B cell (primary cell): ENCODE measurements at regions not wholly inside any gene's neighbourhood (a gene's known extent, or its start where the extent isn't known, plus 50 kb on each side); places are given as distances from the start of the nearest gene placed in this dataset.

Experiments used
- ATAC-seq: fragments of 200-7000 bp; cut with Tn5 transposase; one replicate; pipeline ENCODE4 v1.10.0; 2021; ENCODE audit warnings: low read depth, mild to moderate bottlenecking, moderate number of reproducible peaks, moderate library complexity
- CTCF ChIA-PET: fragments of 350-600 bp; sonication (Branson Sonifier 250); formaldehyde crosslinking; loops from one replicate; lab custom pipeline; 2021; ENCODE audit warnings: antibody characterized with exemption, inconsistent platforms; lab: Charles Lee
- POLR2A ChIA-PET: fragments of 350-600 bp; sonication (Branson Sonifier 250); formaldehyde crosslinking; loops from one replicate; lab custom pipeline; 2021; ENCODE audit warnings: antibody characterized with exemption; lab: Charles Lee
- DNase-seq: peaks from one replicate; pipeline ENCODE4 v3.0.0; 2013
- H2AFZ ChIP-seq: 2 replicates; pipeline ENCODE4 v1.6.1; 2012; ENCODE audit warnings: mild to moderate bottlenecking, low read depth, low read length; ENCODE audit not compliant: insufficient read depth, poor library complexity, severe bottlenecking
- H3K27ac ChIP-seq, 2 donors: 1 replicate in 1 of 2; 2 replicates in 1 of 2; pipeline ENCODE4 v1.5.1; 2012 to 2013; ENCODE audit warnings: low read length in 2 of 2, mild to moderate bottlenecking in 2 of 2, moderate library complexity in 1 of 2
- H3K27me3 ChIP-seq, 4 experiments: fragments of 200-600 bp in 1 of 4; sonication (generic) in 1 of 4; replicated peaks in 1 of 4; 1 replicate in 2 of 4; 2 replicates in 2 of 4; pipeline versions ENCODE4 v1.6.1 to v1.7.0; 2013 to 2016; ENCODE audit warnings: low read length in 3 of 4, mild to moderate bottlenecking in 2 of 4, mixed read lengths in 1 of 4, moderate library complexity in 1 of 4; ENCODE audit not compliant: insufficient read depth in 4 of 4, control insufficient read depth in 3 of 4; ENCODE audit errors: control extremely low read depth in 1 of 4
- H3K36me3 ChIP-seq, 2 experiments: replicated peaks in 1 of 2; 1 replicate in 1 of 2; 2 replicates in 1 of 2; pipeline versions ENCODE4 v1.6.1 to v1.7.1; 2013; ENCODE audit warnings: low read length in 1 of 2; ENCODE audit not compliant: insufficient read depth in 2 of 2, control insufficient read depth in 1 of 2; ENCODE audit errors: control extremely low read depth in 1 of 2, extremely low read depth in 1 of 2
- H3K4me1 ChIP-seq, 2 donors: fragments of 200-600 bp in 1 of 2; sonication (generic) in 1 of 2; 1 replicate in 1 of 2; 2 replicates in 1 of 2; pipeline versions ENCODE4 v1.5.1 to v1.6.1; 2013 to 2017; ENCODE audit warnings: low read length in 2 of 2; ENCODE audit not compliant: control insufficient read depth in 2 of 2, insufficient read depth in 2 of 2
- H3K4me2 ChIP-seq: replicated peaks from 2 replicates; pipeline ENCODE3; 2012; ENCODE audit warnings: mild to moderate bottlenecking, low read depth, low read length; ENCODE audit not compliant: poor library complexity, severe bottlenecking
- H3K4me3 ChIP-seq, 5 experiments: fragments of 200-600 bp in 1 of 5; sonication (generic) in 1 of 5; 1 replicate in 3 of 5; 2 replicates in 2 of 5; pipeline versions ENCODE4 v1.5.1 to v1.7.0; 2011 to 2016; ENCODE audit warnings: low read length in 4 of 5, mild to moderate bottlenecking in 4 of 5, low read depth in 2 of 5, control low read depth in 1 of 5, moderate library complexity in 1 of 5; ENCODE audit not compliant: insufficient read depth in 1 of 5; ENCODE audit errors: control extremely low read depth in 1 of 5, extremely low read depth in 1 of 5
- H3K79me2 ChIP-seq: fragments of 200-600 bp; sonication (generic); one replicate; pipeline ENCODE4 v1.6.0; 2016; ENCODE audit warnings: low read length; ENCODE audit not compliant: control insufficient read depth, insufficient read depth
- H3K9ac ChIP-seq: fragments of 200-600 bp; sonication (generic); 2 replicates; pipeline ENCODE4 v1.6.1; 2017; ENCODE audit warnings: mild to moderate bottlenecking, low read length, moderate library complexity
- H3K9me3 ChIP-seq, 3 donors: one replicate each; pipeline versions ENCODE4 v1.6.1 to v1.7.1; 2013; ENCODE audit warnings: low read length in 2 of 3; ENCODE audit not compliant: control insufficient read depth in 2 of 3, insufficient read depth in 1 of 3; ENCODE audit errors: control extremely low read depth in 1 of 3
- H4K20me1 ChIP-seq: 2 replicates; pipeline ENCODE4 v1.6.0; 2012; ENCODE audit warnings: mild to moderate bottlenecking, low read length; ENCODE audit not compliant: insufficient read depth, control insufficient read depth, poor library complexity, severe bottlenecking
- H3K27ac Mint-ChIP-seq: one replicate; pipeline ENCODE4 v1.8.0; 2021; ENCODE audit warnings: mixed read lengths
- H3K27me3 Mint-ChIP-seq: one replicate; pipeline ENCODE4 v1.8.0; 2021; ENCODE audit warnings: mixed read lengths
- H3K4me1 Mint-ChIP-seq: one replicate; pipeline ENCODE4 v1.8.0; 2021; ENCODE audit warnings: mixed read lengths
- H3K4me3 Mint-ChIP-seq: one replicate; pipeline ENCODE4 v1.8.0; 2021; ENCODE audit warnings: mixed read lengths
- H3K9me3 Mint-ChIP-seq: one replicate; pipeline ENCODE4 v1.8.0; 2022; ENCODE audit warnings: mixed read lengths; ENCODE audit not compliant: insufficient read depth
- CTCF ChIP-seq: fragments of 200-600 bp; IDR thresholded peaks from one replicate; pipeline ENCODE4 v1.8.0; 2022; ENCODE audit warnings: antibody characterized with exemption, mild to moderate bottlenecking
- EZH2 ChIP-seq: IDR thresholded peaks from 2 replicates; pipeline ENCODE4 v1.6.1; 2012; ENCODE audit warnings: borderline replicate concordance, low read depth, mild to moderate bottlenecking, moderate library complexity, low read length; ENCODE audit not compliant: insufficient read depth, poor library complexity, severe bottlenecking
- WGBS: methylation state at CpG from one replicate; pipeline ENCODE4 v1.1.5; 2013; ENCODE audit warnings: missing lambda C conversion rate; ENCODE audit not compliant: insufficient coverage; 5-methylcytosine and 5-hydroxymethylcytosine counted together
- intact Hi-C: fragments of 100-400 bp; cut with micrococcal nuclease; formaldehyde crosslinking; loops from one replicate; pipeline ENCODE4 v1.10.0; 2022

- H3K4me3 Mint-ChIP-seq, result no peak overlapping the region
- Histone ChIP-seq H3K9ac (no peak overlapping the region), H3K4me2 (no peak overlapping the region), H3K79me2 (no peaks in the 10 kb centered on the region), H3K4me3 (no peak overlapping the region), H3K9me3 (peaks cover 2 to 6% (median 3%) of the 10 kb centered on the region in 3 donors), H4K20me1 (no peaks in the 10 kb centered on the region), H3K27ac (no peak overlapping the region), H2AFZ (no peak overlapping the region), H3K36me3 (no peaks in the 10 kb centered on the region), H3K4me1 (no peaks in the 10 kb centered on the region), H3K27me3 (no peaks in the 10 kb centered on the region)
- WGBS, result no CpG with 5 or more reads among the region's 2 CpGs
- no peak for DNase-seq
- peaks cover 2% of the 10 kb centered on the region for H3K9me3 Mint-ChIP-seq
- TF ChIP-seq EZH2 (no peak), CTCF (no peak)
- intact Hi-C loops, result no loop called here
- POLR2A ChIA-PET, result no interaction called here
- H3K27ac Mint-ChIP-seq, result no peak overlapping the region
- CTCF ChIA-PET, result no interaction called here
- ATAC-seq, result no peak
- H3K27me3 Mint-ChIP-seq, result no peaks in the 10 kb centered on the region
- H3K4me1 Mint-ChIP-seq, result no peaks in the 10 kb centered on the region
Observed at GRCh38 chr14:84272290-84272721, 1257.6 kb upstream of the FLRT2 start.

GRCh38 chr14:84273181-84273580, 1256.8 kb upstream of the FLRT2 start:
- no peaks in the 10 kb centered on the region for H3K27me3 ChIP-seq
- ChIA-PET CTCF (no interaction called here), POLR2A (no interaction called here)
- Mint-ChIP-seq H3K4me3 (no peak overlapping the region), H3K4me1 (no peaks in the 10 kb centered on the region), H3K27me3 (no peaks in the 10 kb centered on the region), H3K9me3 (peaks cover 2% of the 10 kb centered on the region), H3K27ac (no peak overlapping the region)
- no peak overlapping the region for H3K4me3 ChIP-seq
- H3K27ac ChIP-seq, result no peak overlapping the region
- H3K4me2 ChIP-seq, result no peak overlapping the region
- H3K9ac ChIP-seq, result no peak overlapping the region
- H3K79me2 ChIP-seq, result no peaks in the 10 kb centered on the region
- 86% methylated on average over 1 of the region's 3 CpGs for WGBS
- DNase-seq, result no peak
- ATAC-seq, result no peak
- TF ChIP-seq CTCF, result no peak
- H2AFZ ChIP-seq, result no peak overlapping the region
- peaks cover 2 to 6% (median 3%) of the 10 kb centered on the region in 3 donors for H3K9me3 ChIP-seq
- no peaks in the 10 kb centered on the region for H3K36me3 ChIP-seq
- no peaks in the 10 kb centered on the region for H3K4me1 ChIP-seq
- intact Hi-C loops, result no loop called here
- H4K20me1 ChIP-seq, result no peaks in the 10 kb centered on the region
